ENCODE measurements at regions not wholly inside any gene's neighbourhood (a gene's known extent, or its start where the extent isn't known, plus 50 kb on each side); places are given as distances from the start of the nearest gene placed in this dataset.

GRCh38 chr18:38369772-38370690 is 804.4 kb upstream of the CELF4 start:
- no peak for TF ChIP-seq CTCF (IDR thresholded peaks at IDR 0.05)
- TF ChIP-seq POLR2A (IDR thresholded peaks at IDR 0.05) = no peak

Measured in testis (tissue), 2 donors.